ENCODE measurements at regions not wholly inside any gene's neighbourhood (a gene's known extent, or its start where the extent isn't known, plus 50 kb on each side); places are given as distances from the start of the nearest gene placed in this dataset.

DNA sequence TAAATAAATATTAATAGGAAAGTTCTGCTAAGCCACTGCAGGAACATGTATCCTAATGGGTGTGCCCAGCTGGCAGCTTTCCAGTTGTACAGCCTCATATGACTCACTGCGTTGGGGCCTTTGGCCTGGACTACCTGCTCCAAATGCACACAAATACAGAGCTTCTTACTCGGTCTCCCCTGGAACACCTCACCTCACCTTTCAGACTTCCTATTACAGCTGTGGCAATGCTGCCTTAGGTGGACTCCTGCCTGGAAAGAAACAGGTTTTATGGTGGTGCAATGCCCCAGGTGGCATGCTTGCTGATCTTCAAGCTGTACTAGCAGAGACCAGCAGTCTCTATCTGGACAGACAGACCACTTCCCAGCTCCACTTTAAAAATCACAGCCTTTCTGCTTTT lies 85.7 kb upstream of the EXOC1L start:
- Mint-ChIP-seq H3K4me3 (no peak overlapping the region), H3K27me3 (peaks cover 37% of the 10 kb centered on the region), H3K9me3 (no peaks in the 10 kb centered on the region), H3K27ac (no peak overlapping the region), H3K4me1 (no peaks in the 10 kb centered on the region), H3K36me3 (ENCODE audit: low read depth) (no peaks in the 10 kb centered on the region)
- ChIA-PET POLR2A (no interaction called here), CTCF (interaction anchor here (1.2 kb wide), 1 partner anchor 388 kb away, joined by 5 read pairs; the partner anchor contains the start of gene SRD5A3)
- DNase-seq, result no peak

DNA sequence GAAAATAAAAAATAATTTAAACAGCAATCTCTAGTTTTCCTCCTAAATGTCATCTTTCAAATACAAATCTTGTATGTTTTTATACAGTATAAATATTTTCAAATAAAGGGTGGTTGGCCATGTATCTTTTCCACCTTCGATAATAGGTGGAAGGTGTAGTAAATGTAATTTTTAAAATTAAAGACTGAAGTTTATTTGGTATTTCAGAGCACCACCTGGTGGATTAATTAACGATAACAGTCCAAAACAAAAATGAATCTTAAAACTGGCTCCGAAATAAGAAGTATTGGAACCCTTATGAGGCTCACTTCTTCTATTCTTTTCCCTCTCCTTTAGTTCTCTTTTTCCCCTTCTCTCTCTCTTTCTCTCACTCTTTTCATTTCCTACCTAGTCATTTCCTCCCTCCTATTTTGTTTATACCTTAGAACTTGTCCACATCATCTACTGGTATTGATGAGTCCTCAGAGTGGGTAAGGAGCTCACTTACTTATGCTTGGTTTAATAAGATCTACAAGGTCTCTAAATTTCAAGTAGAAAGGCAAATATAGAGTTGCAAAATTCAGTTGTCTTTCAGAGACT lies 82.9 kb upstream of the EXOC1L start:
- Mint-ChIP-seq H3K4me1 (no peaks in the 10 kb centered on the region), H3K9me3 (no peaks in the 10 kb centered on the region), H3K36me3 (ENCODE audit: low read depth) (no peaks in the 10 kb centered on the region), H3K4me3 (no peak overlapping the region), H3K27me3 (peaks cover 50% of the 10 kb centered on the region), H3K27ac (no peak overlapping the region)
- DNase-seq, result no peak
- ChIA-PET POLR2A (no interaction called here), CTCF (interaction anchor here (0.5 to 2.3 kb wide), 5 partner anchors 391 to 563 kb away, joined by 3 to 7 read pairs (median 5); partner anchors contain the start of gene SRD5A3)

DNA sequence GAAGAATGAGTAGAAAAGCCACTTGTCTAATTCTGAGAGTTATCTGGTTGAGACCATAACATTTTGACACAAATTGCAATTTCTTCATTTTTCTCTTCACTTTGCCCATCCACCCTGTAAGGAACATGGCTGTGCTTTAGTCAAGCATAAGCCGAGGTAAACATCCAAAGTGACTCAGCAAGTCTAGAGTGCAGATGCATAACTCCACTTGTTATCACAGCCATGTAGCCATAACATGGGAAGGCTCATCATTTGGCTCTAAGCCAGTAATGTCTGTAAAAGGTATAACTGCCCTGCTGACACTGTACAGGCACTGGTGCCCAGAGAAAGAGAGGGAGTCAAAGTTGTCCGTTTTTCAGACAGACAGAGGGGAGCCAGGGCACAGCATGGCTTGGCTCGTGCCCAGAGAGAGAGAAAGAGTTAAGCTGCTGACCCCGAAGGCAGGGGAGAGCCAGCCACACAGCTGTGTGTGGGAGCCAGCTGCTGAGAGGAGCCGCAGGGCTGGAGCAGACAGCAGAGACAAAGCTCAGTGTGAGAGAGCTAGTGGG lies 76.9 kb upstream of the EXOC1L start:
- Mint-ChIP-seq H3K4me1 (no peaks in the 10 kb centered on the region), H3K27me3 (peaks cover 30% of the 10 kb centered on the region), H3K9me3 (no peaks in the 10 kb centered on the region), H3K36me3 (ENCODE audit: low read depth) (no peaks in the 10 kb centered on the region), H3K4me3 (no peak overlapping the region), H3K27ac (no peak overlapping the region)
- CTCF ChIA-PET, result no interaction called here
- no peak for DNase-seq
- POLR2A ChIA-PET, result no interaction called here

DNA sequence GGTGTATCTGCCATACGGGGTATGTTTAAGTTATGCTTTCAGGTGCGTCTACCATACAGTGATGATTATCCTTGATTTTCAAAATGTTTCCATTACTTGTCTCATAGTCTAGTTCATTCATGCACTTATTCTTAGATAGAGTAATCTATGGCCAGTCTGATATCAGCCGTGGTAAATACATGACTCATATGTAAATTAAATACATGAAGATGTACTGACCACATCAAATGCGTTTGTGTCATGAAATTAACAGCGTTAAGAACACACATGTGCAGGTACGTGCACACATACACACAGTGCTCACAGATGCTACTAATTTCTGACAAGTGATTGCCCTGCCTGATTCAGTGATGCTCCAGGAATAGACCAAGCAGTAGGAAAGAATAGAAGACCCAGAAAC lies 75.2 kb upstream of the EXOC1L start:
- H3K36me3 Mint-ChIP-seq (ENCODE audit: low read depth), result no peaks in the 10 kb centered on the region
- POLR2A ChIA-PET, result no interaction called here
- H3K27me3 Mint-ChIP-seq, result peaks cover 22% of the 10 kb centered on the region
- H3K9me3 Mint-ChIP-seq, result no peaks in the 10 kb centered on the region
- CTCF ChIA-PET, result no interaction called here
- no peaks in the 10 kb centered on the region for H3K4me1 Mint-ChIP-seq
- no peak overlapping the region for H3K4me3 Mint-ChIP-seq
- no peak for DNase-seq
- no peak overlapping the region for H3K27ac Mint-ChIP-seq

DNA sequence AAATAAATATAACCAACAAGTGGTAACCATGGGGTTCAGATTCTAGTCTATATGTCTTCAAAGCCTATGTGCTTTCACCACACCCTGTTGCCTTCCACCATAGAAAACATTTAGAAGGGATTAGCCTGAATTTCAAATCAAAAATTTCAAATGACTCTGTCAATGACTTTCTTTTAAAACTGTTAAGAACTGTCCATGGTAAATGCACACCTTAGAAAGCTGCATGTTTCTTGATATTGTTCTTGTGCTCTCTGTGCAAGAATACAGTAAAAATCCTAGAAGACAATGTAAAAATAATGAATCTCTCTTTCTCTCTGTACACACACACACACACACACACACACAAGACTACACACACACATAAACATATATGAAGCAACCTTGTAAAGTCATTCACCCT lies 74.6 kb upstream of the EXOC1L start:
- Mint-ChIP-seq H3K9me3 (no peaks in the 10 kb centered on the region), H3K27ac (no peak overlapping the region), H3K4me1 (no peaks in the 10 kb centered on the region), H3K4me3 (no peak overlapping the region), H3K27me3 (peaks cover 17% of the 10 kb centered on the region), H3K36me3 (ENCODE audit: low read depth) (no peaks in the 10 kb centered on the region)
- ChIA-PET POLR2A (no interaction called here), CTCF (no interaction called here)
- no peak for DNase-seq

DNA sequence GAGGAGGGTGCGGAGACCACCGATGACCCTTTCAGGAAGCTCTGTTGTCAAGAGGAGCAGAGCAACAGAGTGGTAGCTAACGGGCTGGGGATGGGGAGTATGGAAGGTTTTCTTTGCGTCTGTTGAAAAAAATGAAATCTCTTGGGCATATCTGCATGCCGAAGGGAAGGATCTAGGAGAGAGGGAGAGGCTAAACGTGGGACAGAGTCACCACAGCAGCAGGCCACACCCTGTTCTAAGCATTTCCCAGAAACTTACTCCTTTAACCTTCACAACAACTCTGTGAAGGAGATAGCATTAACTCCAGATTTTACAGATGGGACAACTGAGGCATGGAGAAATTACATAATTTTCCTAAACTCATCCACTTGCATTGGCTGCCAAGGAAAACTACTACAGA lies 71.8 kb upstream of the EXOC1L start:
- Mint-ChIP-seq H3K27ac (no peak overlapping the region), H3K9me3 (no peaks in the 10 kb centered on the region), H3K4me3 (no peak overlapping the region), H3K36me3 (ENCODE audit: low read depth) (no peaks in the 10 kb centered on the region), H3K4me1 (no peaks in the 10 kb centered on the region), H3K27me3 (peaks cover 9% of the 10 kb centered on the region)
- ChIA-PET CTCF (no interaction called here), POLR2A (no interaction called here)
- DNase-seq, result no peak

DNA sequence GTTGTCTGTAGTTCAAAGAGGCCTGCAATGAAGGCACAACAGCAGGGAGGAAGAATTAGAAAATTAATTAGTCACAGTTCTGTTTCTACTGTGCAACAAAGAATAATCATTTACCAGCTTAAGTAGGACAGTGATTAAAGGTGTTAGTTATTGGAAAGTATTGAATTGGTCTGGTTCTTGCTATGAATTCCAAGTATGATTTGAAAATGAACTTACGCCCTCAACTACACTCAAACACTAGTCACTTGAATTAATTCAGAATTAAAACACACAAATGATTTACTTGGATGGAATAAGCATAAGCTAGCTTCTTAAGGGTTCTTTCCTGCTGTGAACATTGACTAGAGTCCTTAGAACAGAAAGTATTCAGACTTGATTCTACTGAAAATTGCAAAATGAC lies 69.9 kb upstream of the EXOC1L start:
- POLR2A ChIA-PET, result no interaction called here

DNA sequence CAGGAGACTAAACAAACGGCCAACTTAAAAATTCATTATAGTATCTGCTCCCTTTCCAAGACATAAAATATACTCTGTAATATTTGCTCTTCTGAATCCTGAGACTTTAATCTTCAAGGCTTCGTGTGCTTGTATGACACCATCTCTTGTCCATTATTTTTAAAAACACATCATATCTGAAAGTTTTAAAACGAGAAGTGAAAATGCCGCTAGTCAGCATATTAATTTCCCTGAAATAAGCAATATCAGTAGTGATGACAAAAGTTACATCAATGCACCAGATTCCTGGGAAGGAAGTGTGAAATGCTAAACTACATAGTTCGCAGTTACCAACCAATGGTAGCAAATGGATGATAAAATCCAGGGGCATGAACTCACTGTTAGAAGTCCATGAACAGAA lies 66.8 kb upstream of the EXOC1L start:
- POLR2A ChIA-PET, result no interaction called here
- H3K4me3 Mint-ChIP-seq, result no peak overlapping the region
- CTCF ChIA-PET, result no interaction called here
- no peak for DNase-seq
- peaks cover 8% of the 10 kb centered on the region for H3K27me3 Mint-ChIP-seq
- peaks cover 3% of the 10 kb centered on the region for H3K4me1 Mint-ChIP-seq
- H3K9me3 Mint-ChIP-seq, result no peaks in the 10 kb centered on the region
- H3K27ac Mint-ChIP-seq, result no peak overlapping the region
- H3K36me3 Mint-ChIP-seq (ENCODE audit: low read depth), result no peaks in the 10 kb centered on the region

More for the DNA sequence above, 69.9 kb upstream of the EXOC1L start:
- H3K9me3 Mint-ChIP-seq, result no peaks in the 10 kb centered on the region
- DNase-seq, result no peak
- H3K27ac Mint-ChIP-seq, result no peak overlapping the region
- no peak overlapping the region for H3K4me3 Mint-ChIP-seq
- CTCF ChIA-PET, result no interaction called here
- H3K36me3 Mint-ChIP-seq (ENCODE audit: low read depth), result no peaks in the 10 kb centered on the region
- H3K27me3 Mint-ChIP-seq, result peaks cover 9% of the 10 kb centered on the region
- no peaks in the 10 kb centered on the region for H3K4me1 Mint-ChIP-seq

DNA sequence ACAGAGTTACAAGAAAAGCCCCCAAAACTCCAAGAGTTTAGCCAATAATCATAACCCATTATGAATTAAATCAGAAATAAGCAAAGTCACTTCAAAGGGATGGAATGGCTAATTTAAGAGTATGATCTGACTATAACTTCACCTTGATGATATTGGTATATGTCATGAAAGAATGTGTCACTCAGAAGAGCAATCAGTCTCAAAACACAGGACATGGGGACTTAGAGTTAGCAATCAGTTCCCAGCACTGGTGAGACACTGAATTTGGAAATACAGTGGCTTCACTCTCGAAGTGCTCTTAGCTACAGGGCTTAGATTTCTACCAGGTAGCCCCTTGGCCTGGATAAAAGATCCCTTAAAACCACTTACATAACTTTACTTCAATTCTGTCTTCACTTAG lies 65.7 kb upstream of the EXOC1L start:
- Mint-ChIP-seq H3K27me3 (peaks cover 5% of the 10 kb centered on the region), H3K36me3 (ENCODE audit: low read depth) (no peaks in the 10 kb centered on the region), H3K4me3 (no peak overlapping the region), H3K9me3 (no peaks in the 10 kb centered on the region), H3K27ac (no peak overlapping the region), H3K4me1 (peaks cover 3% of the 10 kb centered on the region)
- DNase-seq, result no peak
- CTCF ChIA-PET, result no interaction called here
- POLR2A ChIA-PET, result no interaction called here

DNA sequence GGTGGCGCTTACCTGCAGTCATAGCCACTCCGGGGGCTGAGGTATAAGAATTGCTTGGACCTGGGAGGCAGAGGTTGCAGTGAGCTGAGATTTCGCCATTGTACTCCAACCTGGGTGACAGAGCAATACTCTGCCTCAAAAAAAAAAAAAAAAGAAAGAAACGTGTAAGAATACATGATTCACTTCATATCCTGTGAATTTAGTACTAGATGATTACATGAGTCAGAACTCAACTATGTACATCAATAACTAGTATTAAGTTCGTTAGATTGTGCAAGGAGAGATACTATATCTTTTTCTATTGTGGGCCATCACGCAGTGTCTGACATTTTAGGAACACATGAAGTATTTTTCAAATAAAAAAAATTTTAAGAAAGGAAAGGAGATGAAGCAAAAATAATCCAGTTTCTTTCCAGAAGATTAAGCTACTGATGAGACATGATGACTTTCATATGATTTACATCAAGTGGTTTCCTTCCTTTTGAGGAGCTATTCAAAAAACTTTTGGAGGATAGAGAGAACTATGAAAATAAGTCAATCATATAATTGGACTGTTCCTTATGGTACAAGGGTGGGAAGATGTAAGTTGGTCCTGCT lies 64.7 kb upstream of the EXOC1L start:
- Mint-ChIP-seq H3K9me3 (no peaks in the 10 kb centered on the region), H3K27ac (no peak overlapping the region), H3K27me3 (peaks cover 2% of the 10 kb centered on the region), H3K4me1 (peaks cover 3% of the 10 kb centered on the region), H3K36me3 (ENCODE audit: low read depth) (no peaks in the 10 kb centered on the region), H3K4me3 (no peak overlapping the region)
- CTCF ChIA-PET, result no interaction called here
- DNase-seq, result no peak
- POLR2A ChIA-PET, result no interaction called here

DNA sequence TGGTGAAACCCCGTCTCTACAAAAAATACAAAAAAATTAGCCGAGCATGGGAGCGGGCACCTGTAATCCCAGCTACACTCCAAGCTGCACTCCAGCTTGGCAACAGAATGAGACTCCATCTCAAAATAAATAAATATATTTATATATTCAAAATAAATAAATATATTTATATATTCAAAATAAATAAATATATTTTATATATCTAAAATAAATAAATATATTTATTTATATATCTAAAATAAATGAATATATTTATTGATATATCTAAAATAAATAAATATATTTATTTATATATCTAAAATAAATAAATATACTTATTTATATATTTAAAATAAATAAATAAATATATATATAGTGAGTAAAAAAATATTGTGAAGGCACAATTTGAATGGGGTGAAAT lies 63.4 kb upstream of the EXOC1L start:
- no peak for DNase-seq
- Mint-ChIP-seq H3K4me1 (peaks cover 3% of the 10 kb centered on the region), H3K4me3 (no peak overlapping the region), H3K27me3 (no peaks in the 10 kb centered on the region), H3K27ac (no peak overlapping the region), H3K36me3 (ENCODE audit: low read depth) (no peaks in the 10 kb centered on the region), H3K9me3 (no peaks in the 10 kb centered on the region)
- CTCF ChIA-PET, result interaction anchor here (0.6 kb wide), 1 partner anchor 198 kb away, joined by 3 read pairs; no protein-coding TSS in a partner anchor
- POLR2A ChIA-PET, result no interaction called here

DNA sequence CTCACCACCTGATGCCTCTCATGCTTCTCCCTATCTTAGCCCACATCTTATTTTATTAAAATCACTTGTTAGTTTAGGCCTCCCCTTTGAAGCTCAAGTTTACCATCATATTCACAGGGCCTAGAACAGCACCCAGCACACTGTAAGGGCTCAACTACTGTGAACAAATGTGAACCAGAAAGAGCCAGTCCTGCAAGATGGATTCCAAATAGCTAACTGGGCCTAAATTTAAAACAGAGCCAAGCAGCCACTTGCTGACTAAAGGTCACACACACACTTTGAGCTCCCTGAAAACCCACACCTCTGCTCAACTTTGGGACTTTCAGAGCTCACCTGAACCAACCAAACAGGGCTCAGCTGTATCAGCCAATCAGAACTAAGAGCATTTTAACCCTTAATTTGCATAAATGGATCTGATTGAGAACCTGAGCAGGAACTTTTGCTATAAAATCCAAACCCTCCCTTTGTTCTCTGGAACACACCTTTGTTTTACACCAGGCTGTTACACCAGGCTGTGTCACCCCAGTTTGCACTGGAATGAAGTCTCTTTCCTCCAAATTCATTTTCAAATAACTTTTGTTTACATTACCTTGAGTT lies 62.1 kb upstream of the EXOC1L start:
- H3K36me3 Mint-ChIP-seq (ENCODE audit: low read depth), result no peaks in the 10 kb centered on the region
- POLR2A ChIA-PET, result no interaction called here
- no peak for DNase-seq
- H3K27ac Mint-ChIP-seq, result no peak overlapping the region
- no peaks in the 10 kb centered on the region for H3K27me3 Mint-ChIP-seq
- CTCF ChIA-PET, result no interaction called here
- peaks cover 3% of the 10 kb centered on the region for H3K4me1 Mint-ChIP-seq
- no peaks in the 10 kb centered on the region for H3K9me3 Mint-ChIP-seq
- H3K4me3 Mint-ChIP-seq, result no peak overlapping the region

DNA sequence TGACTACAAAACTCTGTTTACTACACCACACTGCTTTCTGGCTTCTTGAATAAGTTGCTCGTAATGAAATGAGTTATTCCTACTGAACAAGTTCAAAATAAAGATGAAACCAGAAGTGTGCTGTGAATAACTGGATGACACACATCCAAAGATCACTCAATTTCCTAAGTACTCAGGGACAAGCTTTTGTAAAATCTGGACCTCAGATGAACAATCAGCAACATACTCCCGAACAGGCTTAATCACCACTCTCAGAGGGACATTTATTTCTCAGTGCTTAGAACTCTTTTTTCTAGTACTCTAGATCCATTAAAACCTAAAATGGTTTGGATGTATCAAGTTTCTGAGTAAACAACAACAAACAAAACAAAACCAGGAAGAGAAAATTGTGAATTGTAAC lies 61.5 kb upstream of the EXOC1L start:
- Mint-ChIP-seq H3K4me3 (no peak overlapping the region), H3K9me3 (no peaks in the 10 kb centered on the region), H3K4me1 (peaks cover 3% of the 10 kb centered on the region), H3K27ac (no peak overlapping the region), H3K27me3 (no peaks in the 10 kb centered on the region), H3K36me3 (ENCODE audit: low read depth) (no peaks in the 10 kb centered on the region)
- no peak for DNase-seq
- CTCF ChIA-PET, result no interaction called here
- POLR2A ChIA-PET, result no interaction called here

DNA sequence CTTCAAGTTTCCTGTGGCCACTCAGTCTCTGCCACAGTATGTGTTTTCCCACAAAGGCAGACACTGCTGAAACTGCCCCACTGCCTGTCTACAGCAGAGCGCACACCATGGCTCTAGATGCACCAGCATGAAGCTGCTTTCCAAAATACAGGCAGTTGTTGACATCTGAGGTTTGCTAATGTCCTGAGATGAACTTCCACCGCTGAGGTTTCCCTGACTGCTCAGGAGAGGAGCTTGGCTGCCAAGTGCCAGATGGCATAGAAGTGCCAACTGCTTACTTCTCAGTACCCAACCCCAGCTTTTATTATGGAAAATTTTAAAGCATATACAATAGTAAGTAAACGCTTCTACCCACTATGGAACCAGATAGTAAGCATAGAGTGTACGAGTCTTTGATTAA lies 61.0 kb upstream of the EXOC1L start:
- no peak overlapping the region for H3K27ac Mint-ChIP-seq
- H3K4me1 Mint-ChIP-seq, result peaks cover 3% of the 10 kb centered on the region
- no peaks in the 10 kb centered on the region for H3K36me3 Mint-ChIP-seq (ENCODE audit: low read depth)
- no peak overlapping the region for H3K4me3 Mint-ChIP-seq
- no peaks in the 10 kb centered on the region for H3K9me3 Mint-ChIP-seq
- H3K27me3 Mint-ChIP-seq, result no peaks in the 10 kb centered on the region
- no peak for DNase-seq
- CTCF ChIA-PET, result no interaction called here
- POLR2A ChIA-PET, result no interaction called here

Data from activated CD4-positive, alpha-beta memory T cell treated with anti-CD3 and anti-CD28 coated beads, Interleukin-2, amount 10 ng/mL, durations not matched to agents 7 days and 5 days (primary cell).